ENCODE measurements at regions not wholly inside any gene's neighbourhood (a gene's known extent, or its start where the extent isn't known, plus 50 kb on each side); places are given as distances from the start of the nearest gene placed in this dataset.

GRCh38 chr15:47964229-47964628, 156.6 kb upstream of the SLC24A5 start:
- TF ChIP-seq CTCF (optimal IDR thresholded peaks at IDR 0.05 in 1 of 3, IDR thresholded peaks at IDR 0.05 in 1 of 3, conservative IDR thresholded peaks at IDR 0.05 in 1 of 3; ENCODE audit: extremely low read depth in 1 of 3, insufficient read depth in 2 of 3, low read length in 3 of 3) (no peak), EZH2 (IDR thresholded peaks at IDR 0.05; ENCODE audit: low read length) (no peak)
